ENCODE measurements at regions not wholly inside any gene's neighbourhood (a gene's known extent, or its start where the extent isn't known, plus 50 kb on each side); places are given as distances from the start of the nearest gene placed in this dataset.

DNA sequence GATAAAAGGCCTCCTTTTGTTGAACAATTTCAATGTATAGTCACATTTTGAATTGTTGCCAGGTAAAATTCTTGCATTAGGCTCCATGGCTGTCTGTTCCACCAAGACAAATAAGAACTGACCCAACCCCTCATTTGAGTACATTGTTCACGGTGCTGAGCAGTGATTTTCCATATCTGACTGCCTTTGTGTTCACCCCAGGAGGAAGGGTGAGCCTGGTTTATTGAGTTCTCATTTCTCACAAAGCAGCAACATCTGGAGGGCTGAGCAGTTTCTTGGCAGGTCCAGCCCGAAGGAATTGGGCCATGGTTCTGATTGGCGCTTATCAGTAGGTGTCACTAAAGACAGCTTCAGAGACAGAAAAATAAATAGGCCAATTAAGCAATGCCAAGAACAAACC, 149.1 kb downstream of the BMP4 start:
- H3K4me3 Mint-ChIP-seq = no peak overlapping the region
- TF ChIP-seq, protein P1, sequence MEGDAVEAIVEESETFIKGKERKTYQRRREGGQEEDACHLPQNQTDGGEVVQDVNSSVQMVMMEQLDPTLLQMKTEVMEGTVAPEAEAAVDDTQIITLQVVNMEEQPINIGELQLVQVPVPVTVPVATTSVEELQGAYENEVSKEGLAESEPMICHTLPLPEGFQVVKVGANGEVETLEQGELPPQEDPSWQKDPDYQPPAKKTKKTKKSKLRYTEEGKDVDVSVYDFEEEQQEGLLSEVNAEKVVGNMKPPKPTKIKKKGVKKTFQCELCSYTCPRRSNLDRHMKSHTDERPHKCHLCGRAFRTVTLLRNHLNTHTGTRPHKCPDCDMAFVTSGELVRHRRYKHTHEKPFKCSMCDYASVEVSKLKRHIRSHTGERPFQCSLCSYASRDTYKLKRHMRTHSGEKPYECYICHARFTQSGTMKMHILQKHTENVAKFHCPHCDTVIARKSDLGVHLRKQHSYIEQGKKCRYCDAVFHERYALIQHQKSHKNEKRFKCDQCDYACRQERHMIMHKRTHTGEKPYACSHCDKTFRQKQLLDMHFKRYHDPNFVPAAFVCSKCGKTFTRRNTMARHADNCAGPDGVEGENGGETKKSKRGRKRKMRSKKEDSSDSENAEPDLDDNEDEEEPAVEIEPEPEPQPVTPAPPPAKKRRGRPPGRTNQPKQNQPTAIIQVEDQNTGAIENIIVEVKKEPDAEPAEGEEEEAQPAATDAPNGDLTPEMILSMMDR (conservative IDR thresholded peaks at IDR 0.05) = no peak
- H3K27ac Mint-ChIP-seq = no peak overlapping the region
- no peaks in the 10 kb centered on the region for H3K27me3 Mint-ChIP-seq (ENCODE audit: insufficient read depth)
- Histone ChIP-seq H3K9ac (ENCODE audit: extremely low read depth, low read length, poor library complexity, severe bottlenecking) (no peak overlapping the region), H3K27ac (ENCODE audit: low read depth, low read length) (no peak overlapping the region), H3K36me3 (ENCODE audit: control insufficient read depth, insufficient read depth, low read length) (no peaks in the 10 kb centered on the region), H3K27me3 (ENCODE audit: control insufficient read depth, insufficient read depth, low read length, poor library complexity, severe bottlenecking) (no peaks in the 10 kb centered on the region), H3K4me1 (ENCODE audit: control insufficient read depth, insufficient read depth, low read length) (no peaks in the 10 kb centered on the region), H3K4me3 (ENCODE audit: low read length) (no peak overlapping the region), H3K9me3 (ENCODE audit: control insufficient read depth, low read length) (no peaks in the 10 kb centered on the region)
- DNase-seq = no peak
- H3K9me3 Mint-ChIP-seq = peaks cover 11% of the 10 kb centered on the region
- no peaks in the 10 kb centered on the region for H3K36me3 Mint-ChIP-seq (ENCODE audit: low read depth)
- H3K4me1 Mint-ChIP-seq = no peaks in the 10 kb centered on the region
- WGBS, 2 experiments (ENCODE audit: insufficient coverage in 1 of 2, insufficient read length in 1 of 2) = 92 to 95% methylated on average over 1 to 3 of the region's 3 CpGs

DNA sequence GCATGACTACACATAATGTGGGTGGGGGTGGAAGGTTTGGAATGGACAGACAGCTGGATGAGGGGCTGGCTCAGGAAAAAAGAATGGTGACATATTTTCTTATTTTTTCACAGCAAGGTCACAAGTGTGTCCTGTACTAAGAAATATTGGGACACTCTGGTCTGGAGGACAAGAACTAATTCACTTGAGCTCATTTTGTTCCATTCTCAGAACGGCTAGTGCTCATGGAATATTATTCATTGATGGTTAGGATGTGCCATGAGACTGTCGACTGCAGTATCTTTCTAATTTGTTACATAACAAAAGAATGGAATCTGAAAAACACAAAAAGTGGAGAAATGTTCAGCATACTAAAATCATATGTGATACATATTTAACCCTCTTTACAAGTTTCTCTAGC, 149.5 kb downstream of the BMP4 start:
- H3K27ac Mint-ChIP-seq = no peak overlapping the region
- no peak overlapping the region for H3K4me3 ChIP-seq (ENCODE audit: low read length)
- H3K36me3 Mint-ChIP-seq (ENCODE audit: low read depth) = no peaks in the 10 kb centered on the region
- H3K9me3 ChIP-seq (ENCODE audit: control insufficient read depth, low read length) = no peaks in the 10 kb centered on the region
- no peak for DNase-seq
- H3K27me3 Mint-ChIP-seq (ENCODE audit: insufficient read depth) = no peaks in the 10 kb centered on the region
- TF ChIP-seq, protein P1 (conservative IDR thresholded peaks at IDR 0.05) = no peak
- H3K27me3 ChIP-seq (ENCODE audit: control insufficient read depth, insufficient read depth, low read length, poor library complexity, severe bottlenecking) = no peaks in the 10 kb centered on the region
- no peaks in the 10 kb centered on the region for H3K4me1 ChIP-seq (ENCODE audit: control insufficient read depth, insufficient read depth, low read length)
- WGBS, 2 experiments (ENCODE audit: insufficient coverage in 1 of 2, insufficient read length in 1 of 2) = 100% methylated on average over 2 of the region's 2 CpGs; no CpG with 5 or more reads in 1 of the 2 experiments
- H3K4me3 Mint-ChIP-seq = no peak overlapping the region
- H3K27ac ChIP-seq (ENCODE audit: low read depth, low read length) = no peak overlapping the region
- no peaks in the 10 kb centered on the region for H3K4me1 Mint-ChIP-seq
- peaks cover 11% of the 10 kb centered on the region for H3K9me3 Mint-ChIP-seq
- no peak overlapping the region for H3K9ac ChIP-seq (ENCODE audit: extremely low read depth, low read length, poor library complexity, severe bottlenecking)
- H3K36me3 ChIP-seq (ENCODE audit: control insufficient read depth, insufficient read depth, low read length) = no peaks in the 10 kb centered on the region

DNA sequence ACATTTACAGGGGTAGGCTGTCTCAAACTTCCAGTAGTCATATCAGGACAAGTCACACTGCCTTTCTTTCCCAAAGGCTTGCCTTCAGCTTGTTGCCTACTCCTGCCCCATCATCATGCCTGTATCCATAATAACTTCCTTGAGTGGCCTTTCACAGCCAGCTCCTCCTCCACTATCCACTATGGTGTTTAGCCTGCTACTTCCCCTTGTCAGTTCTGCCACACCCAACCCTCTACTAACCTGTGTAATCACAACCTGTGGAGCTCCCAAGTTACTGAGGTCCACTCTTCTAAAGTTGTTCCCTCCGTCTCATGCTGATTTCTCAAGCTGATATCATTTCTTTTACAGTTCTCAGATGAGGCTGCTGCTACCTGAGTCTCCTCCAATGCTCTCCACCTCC, 159.9 kb downstream of the BMP4 start:
- Histone ChIP-seq H3K9me3 (ENCODE audit: control insufficient read depth, low read length) (no peaks in the 10 kb centered on the region), H3K9ac (ENCODE audit: extremely low read depth, low read length, poor library complexity, severe bottlenecking) (no peak overlapping the region), H3K27ac (ENCODE audit: low read depth, low read length) (no peak overlapping the region), H3K4me3 (ENCODE audit: low read length) (no peak overlapping the region), H3K27me3 (ENCODE audit: control insufficient read depth, insufficient read depth, low read length, poor library complexity, severe bottlenecking) (no peaks in the 10 kb centered on the region), H3K4me1 (ENCODE audit: control insufficient read depth, insufficient read depth, low read length) (peaks cover under 1% of the 10 kb centered on the region), H3K36me3 (ENCODE audit: control insufficient read depth, insufficient read depth, low read length) (no peaks in the 10 kb centered on the region)
- Mint-ChIP-seq H3K36me3 (ENCODE audit: low read depth) (no peaks in the 10 kb centered on the region), H3K4me3 (no peak overlapping the region), H3K9me3 (no peaks in the 10 kb centered on the region), H3K27ac (no peak overlapping the region), H3K27me3 (ENCODE audit: insufficient read depth) (no peaks in the 10 kb centered on the region), H3K4me1 (peaks cover 2% of the 10 kb centered on the region)
- DNase-seq = no peak
- TF ChIP-seq, protein P1 (conservative IDR thresholded peaks at IDR 0.05) = no peak
- 91 to 93% methylated on average over 1 of the region's 1 CpG for WGBS, 2 experiments (ENCODE audit: insufficient coverage in 1 of 2, insufficient read length in 1 of 2)
